K562 (cell line): ENCODE measurements at regions not wholly inside any gene's neighbourhood (a gene's known extent, or its start where the extent isn't known, plus 50 kb on each side); places are given as distances from the start of the nearest gene placed in this dataset.

Experiments
- BRCA1 ChIP-seq, 2 experiments: fragments of 450-650 bp in 1 of 2; sonication (generic) in 1 of 2; formaldehyde crosslinking in 1 of 2; IDR thresholded peaks; 2 replicates each; pipeline versions ENCODE4 v1.5.0 to v1.6.1; 2017 to 2020; ENCODE audit warnings: mild to moderate bottlenecking in 1 of 2, missing genetic modification reagents in 1 of 2
- DNMT1 ChIP-seq: fragments of 450-650 bp; IDR thresholded peaks from 2 replicates; pipeline ENCODE4 v1.6.1; 2016; ENCODE audit warnings: antibody characterized with exemption, mild to moderate bottlenecking
- E2F3 ChIP-seq: fragments of 250-450 bp; sonication (Bioruptor Pico); IDR thresholded peaks from 2 replicates; pipeline ENCODE4 v1.4.0; 2020; ENCODE audit warnings: mild to moderate bottlenecking
- POLR2G ChIP-seq: fragments of 200-400 bp; formaldehyde crosslinking; IDR thresholded peaks from 2 replicates; pipeline ENCODE4 v1.6.1; 2017; ENCODE audit warnings: low read depth, mild to moderate bottlenecking, antibody characterized with exemption, low read length, moderate library complexity
- SIX5 ChIP-seq, 2 experiments: IDR thresholded peaks; 2 replicates each; pipeline ENCODE4 v1.6.1; 2011; ENCODE audit warnings: low read length in 2 of 2, borderline replicate concordance in 1 of 2, low read depth in 1 of 2, mild to moderate bottlenecking in 1 of 2, moderate library complexity in 1 of 2; ENCODE audit not compliant: insufficient read depth in 1 of 2
- SMARCB1 ChIP-seq: IDR thresholded peaks from 2 replicates; pipeline ENCODE4 v1.6.1; 2011; ENCODE audit warnings: improper control_type of control experiment, low read depth; ENCODE audit not compliant: insufficient read length
- STAT5A ChIP-seq: IDR thresholded peaks from 2 replicates; pipeline ENCODE4 v1.6.1; 2012; ENCODE audit warnings: low read length, inconsistent platforms, borderline replicate concordance
- TSC22D4 ChIP-seq: fragments of 450-650 bp; IDR thresholded peaks from 2 replicates; pipeline ENCODE4 v1.6.1; 2016; ENCODE audit warnings: missing genetic modification characterization, missing biosample characterization, control low read depth
- ZNF76 ChIP-seq: fragments of 250-450 bp; sonication (Bioruptor Pico); IDR thresholded peaks from 2 replicates; pipeline ENCODE4 v1.4.0; 2020; ENCODE audit warnings: mild to moderate bottlenecking, moderate library complexity, borderline replicate concordance
- TF ChIP-seq, protein P1 (sequence below): fragments of 250-450 bp; sonication (Bioruptor Pico); IDR thresholded peaks from 2 replicates; pipeline ENCODE4 v1.5.0; 2020; ENCODE audit warnings: mild to moderate bottlenecking, borderline replicate concordance
- TF ChIP-seq, protein P2 (sequence below), 2 experiments: fragments of 450-650 bp in 1 of 2; IDR thresholded peaks; 2 replicates each; pipeline ENCODE4 v1.6.1; 2011 to 2017; ENCODE audit warnings: low read depth in 2 of 2, antibody characterized with exemption in 1 of 2, borderline replicate concordance in 1 of 2, low read length in 1 of 2, mild to moderate bottlenecking in 1 of 2, mixed read lengths in 1 of 2; ENCODE audit not compliant: control insufficient read depth in 1 of 2

DNA sequence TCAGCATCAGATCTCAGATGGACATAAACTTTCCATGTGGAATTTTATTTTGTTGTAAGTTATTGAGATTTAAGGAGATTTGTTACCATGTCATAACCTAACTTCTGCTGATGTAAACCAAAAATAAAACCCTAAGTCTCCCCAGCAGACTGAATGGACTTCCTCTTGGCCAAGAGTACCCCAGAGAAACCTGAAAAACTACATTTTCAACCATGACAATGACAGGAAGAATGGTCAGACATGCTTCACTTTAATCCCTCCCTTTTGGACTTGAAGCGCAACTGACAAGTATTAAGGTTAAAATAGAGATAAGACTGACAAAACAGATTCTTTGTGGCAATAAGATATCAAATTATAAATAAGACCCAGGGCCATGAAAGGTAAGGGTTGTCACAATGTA is 579.7 kb upstream of the RAG2 start (continued):
- TF ChIP-seq, protein P1, sequence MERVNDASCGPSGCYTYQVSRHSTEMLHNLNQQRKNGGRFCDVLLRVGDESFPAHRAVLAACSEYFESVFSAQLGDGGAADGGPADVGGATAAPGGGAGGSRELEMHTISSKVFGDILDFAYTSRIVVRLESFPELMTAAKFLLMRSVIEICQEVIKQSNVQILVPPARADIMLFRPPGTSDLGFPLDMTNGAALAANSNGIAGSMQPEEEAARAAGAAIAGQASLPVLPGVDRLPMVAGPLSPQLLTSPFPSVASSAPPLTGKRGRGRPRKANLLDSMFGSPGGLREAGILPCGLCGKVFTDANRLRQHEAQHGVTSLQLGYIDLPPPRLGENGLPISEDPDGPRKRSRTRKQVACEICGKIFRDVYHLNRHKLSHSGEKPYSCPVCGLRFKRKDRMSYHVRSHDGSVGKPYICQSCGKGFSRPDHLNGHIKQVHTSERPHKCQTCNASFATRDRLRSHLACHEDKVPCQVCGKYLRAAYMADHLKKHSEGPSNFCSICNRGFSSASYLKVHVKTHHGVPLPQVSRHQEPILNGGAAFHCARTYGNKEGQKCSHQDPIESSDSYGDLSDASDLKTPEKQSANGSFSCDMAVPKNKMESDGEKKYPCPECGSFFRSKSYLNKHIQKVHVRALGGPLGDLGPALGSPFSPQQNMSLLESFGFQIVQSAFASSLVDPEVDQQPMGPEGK (CRISPR knock-in tag) = no peak
- TF ChIP-seq POLR2G (no peak), BRCA1 (IDR thresholded peaks at IDR 0.05) (no peak), BRCA1 (CRISPR knock-in tag; IDR thresholded peaks at IDR 0.05) (no peak), ZNF76 (CRISPR knock-in tag) (no peak), DNMT1 (no peak), STAT5A (no peak), E2F3 (CRISPR knock-in tag) (no peak), SMARCB1 (no peak), SIX5 (IDR thresholded peaks at IDR 0.05; ENCODE audit: borderline replicate concordance in 1 of 2, insufficient read depth in 1 of 2, low read depth in 1 of 2, low read length in 2 of 2) (no peak), TSC22D4 (tag) (no peak)
- TF ChIP-seq, protein P2, sequence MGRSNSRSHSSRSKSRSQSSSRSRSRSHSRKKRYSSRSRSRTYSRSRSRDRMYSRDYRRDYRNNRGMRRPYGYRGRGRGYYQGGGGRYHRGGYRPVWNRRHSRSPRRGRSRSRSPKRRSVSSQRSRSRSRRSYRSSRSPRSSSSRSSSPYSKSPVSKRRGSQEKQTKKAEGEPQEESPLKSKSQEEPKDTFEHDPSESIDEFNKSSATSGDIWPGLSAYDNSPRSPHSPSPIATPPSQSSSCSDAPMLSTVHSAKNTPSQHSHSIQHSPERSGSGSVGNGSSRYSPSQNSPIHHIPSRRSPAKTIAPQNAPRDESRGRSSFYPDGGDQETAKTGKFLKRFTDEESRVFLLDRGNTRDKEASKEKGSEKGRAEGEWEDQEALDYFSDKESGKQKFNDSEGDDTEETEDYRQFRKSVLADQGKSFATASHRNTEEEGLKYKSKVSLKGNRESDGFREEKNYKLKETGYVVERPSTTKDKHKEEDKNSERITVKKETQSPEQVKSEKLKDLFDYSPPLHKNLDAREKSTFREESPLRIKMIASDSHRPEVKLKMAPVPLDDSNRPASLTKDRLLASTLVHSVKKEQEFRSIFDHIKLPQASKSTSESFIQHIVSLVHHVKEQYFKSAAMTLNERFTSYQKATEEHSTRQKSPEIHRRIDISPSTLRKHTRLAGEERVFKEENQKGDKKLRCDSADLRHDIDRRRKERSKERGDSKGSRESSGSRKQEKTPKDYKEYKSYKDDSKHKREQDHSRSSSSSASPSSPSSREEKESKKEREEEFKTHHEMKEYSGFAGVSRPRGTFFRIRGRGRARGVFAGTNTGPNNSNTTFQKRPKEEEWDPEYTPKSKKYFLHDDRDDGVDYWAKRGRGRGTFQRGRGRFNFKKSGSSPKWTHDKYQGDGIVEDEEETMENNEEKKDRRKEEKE (IDR thresholded peaks at IDR 0.05; ENCODE audit: borderline replicate concordance in 1 of 2, control insufficient read depth in 1 of 2, low read depth in 2 of 2, low read length in 1 of 2) = no peak
